Thyroid gland (tissue), 4 donors: ENCODE measurements at regions not wholly inside any gene's neighbourhood (a gene's known extent, or its start where the extent isn't known, plus 50 kb on each side); places are given as distances from the start of the nearest gene placed in this dataset.

ENCODE experiments used
- DNase-seq, 2 donors: peaks; one replicate each; pipeline ENCODE4 v3.0.0-alpha.2; 2019
- H3K27ac ChIP-seq, 3 donors: fragments of 200-600 bp; sonication (generic); 1 replicate in 2 of 3; 2 replicates in 1 of 3; pipeline ENCODE4 v1.5.1; 2016 to 2019; ENCODE audit warnings: mild to moderate bottlenecking in 1 of 3, moderate library complexity in 1 of 3
- H3K27me3 ChIP-seq: fragments of 200-600 bp; sonication (generic); one replicate; pipeline ENCODE4 v1.5.1; 2019
- H3K36me3 ChIP-seq, 2 donors: fragments of 200-600 bp; sonication (generic); one replicate each; pipeline ENCODE4 v1.5.1; 2016 to 2019
- H3K4me1 ChIP-seq, 2 donors: fragments of 200-600 bp; sonication (generic); one replicate each; pipeline ENCODE4 v1.5.1; 2017 to 2019
- H3K4me3 ChIP-seq, 3 donors: fragments of 200-600 bp; sonication (generic); replicated peaks in 1 of 3; 1 replicate in 2 of 3; 2 replicates in 1 of 3; pipeline ENCODE4 v1.5.1; 2016; ENCODE audit warnings: mild to moderate bottlenecking in 1 of 3
- H3K9me3 ChIP-seq: fragments of 200-600 bp; sonication (generic); one replicate; pipeline ENCODE4 v1.5.1; 2017
- CTCF ChIP-seq, 6 experiments: fragments of 200-600 bp in 3 of 6; fragments of 450-650 bp in 3 of 6; sonication (generic) in 3 of 6; IDR thresholded peaks; one replicate each; pipeline ENCODE4 v1.5.1; 2016 to 2019; ENCODE audit warnings: antibody characterized with exemption in 6 of 6, mild to moderate bottlenecking in 2 of 6, inconsistent platforms in 1 of 6, moderate library complexity in 1 of 6
- POLR2A ChIP-seq, 2 donors: fragments of 450-650 bp; IDR thresholded peaks; one replicate each; pipeline ENCODE4 v1.6.1; 2017; ENCODE audit warnings: antibody characterized with exemption in 2 of 2, mild to moderate bottlenecking in 2 of 2, moderate library complexity in 1 of 2
- WGBS, 2 donors: methylation state at CpG; one replicate each; pipeline ENCODE4 v1.1.5; 2017; 5-methylcytosine and 5-hydroxymethylcytosine counted together
- intact Hi-C: fragments of 100-400 bp; cut with DNase I; formaldehyde crosslinking; loops from one replicate; pipeline ENCODE4 v1.15.1; 2023

DNA sequence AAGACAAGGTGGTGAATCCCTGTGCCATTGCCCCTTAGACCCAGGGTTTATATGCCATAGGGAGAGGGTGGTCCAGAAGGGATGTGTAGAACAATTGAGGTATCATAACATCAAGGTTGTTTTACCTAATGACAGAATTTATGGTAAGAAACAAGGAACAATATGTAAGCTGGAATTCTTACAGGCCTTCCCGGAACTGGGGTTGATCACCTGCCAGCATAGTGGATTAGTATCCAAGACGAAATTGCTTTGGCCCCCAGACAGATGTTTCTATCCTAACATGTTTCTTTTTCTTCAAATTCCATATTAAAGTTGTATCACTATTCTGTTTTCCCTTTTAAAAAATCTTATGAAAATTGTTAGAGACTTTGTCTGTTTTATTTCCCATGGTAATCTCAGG lies 343.8 kb upstream of the ANO3 start:
- H3K4me3 ChIP-seq = no peak overlapping the region
- H3K36me3 ChIP-seq = no peaks in the 10 kb centered on the region
- 61 to 64% methylated on average over 2 of the region's 2 CpGs for WGBS, 2 donors
- DNase-seq = no peak
- no peak for TF ChIP-seq POLR2A (IDR thresholded peaks at IDR 0.05)
- no peak for TF ChIP-seq CTCF (IDR thresholded peaks at IDR 0.05)
- H3K27me3 ChIP-seq = no peaks in the 10 kb centered on the region
- H3K27ac ChIP-seq = no peak overlapping the region
- intact Hi-C loops = no loop called here
- no peaks in the 10 kb centered on the region for H3K9me3 ChIP-seq
- H3K4me1 ChIP-seq = no peaks in the 10 kb centered on the region

DNA sequence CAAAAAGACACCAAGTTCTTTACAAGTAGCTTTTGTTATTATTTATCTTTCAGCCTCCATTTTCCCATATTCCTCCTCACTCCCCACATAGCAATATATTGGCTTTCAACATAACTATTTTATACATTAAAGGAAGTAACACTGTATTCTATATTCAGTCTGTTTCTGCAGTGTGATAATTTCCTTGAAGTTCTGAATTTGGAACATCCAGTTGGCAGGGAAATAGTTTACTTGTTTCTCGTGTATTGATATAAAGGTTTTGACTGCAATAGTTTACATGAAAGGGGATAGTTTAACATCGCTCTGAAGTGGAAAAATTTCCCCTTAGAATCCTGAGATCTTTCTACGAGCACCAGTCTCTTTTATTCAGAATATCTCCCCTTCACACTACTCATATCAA lies 341.5 kb upstream of the ANO3 start:
- 78 to 80% methylated on average over 3 of the region's 3 CpGs for WGBS, 2 donors
- Histone ChIP-seq H3K36me3 (no peaks in the 10 kb centered on the region), H3K9me3 (no peaks in the 10 kb centered on the region), H3K4me1 (no peaks in the 10 kb centered on the region), H3K4me3 (no peak overlapping the region), H3K27ac (no peak overlapping the region), H3K27me3 (no peaks in the 10 kb centered on the region)
- TF ChIP-seq POLR2A (IDR thresholded peaks at IDR 0.05) = no peak
- TF ChIP-seq CTCF (IDR thresholded peaks at IDR 0.05) = no peak
- no peak for DNase-seq
- intact Hi-C loops = no loop called here

- no peaks in the 10 kb centered on the region for H3K9me3 ChIP-seq
- WGBS, 2 donors = 83 to 88% methylated on average over 2 of the region's 2 CpGs
- H3K36me3 ChIP-seq = no peaks in the 10 kb centered on the region
- H3K27me3 ChIP-seq = no peaks in the 10 kb centered on the region
- TF ChIP-seq POLR2A (IDR thresholded peaks at IDR 0.05) (no peak), CTCF (IDR thresholded peaks at IDR 0.05) (no peak)
- intact Hi-C loops = no loop called here
- no peak for DNase-seq
- H3K27ac ChIP-seq = no peak overlapping the region
- no peak overlapping the region for H3K4me3 ChIP-seq
- H3K4me1 ChIP-seq = no peaks in the 10 kb centered on the region
These were observed 340.5 kb upstream of the ANO3 start for GRCh38 chr11:25991476-25991875.

DNA sequence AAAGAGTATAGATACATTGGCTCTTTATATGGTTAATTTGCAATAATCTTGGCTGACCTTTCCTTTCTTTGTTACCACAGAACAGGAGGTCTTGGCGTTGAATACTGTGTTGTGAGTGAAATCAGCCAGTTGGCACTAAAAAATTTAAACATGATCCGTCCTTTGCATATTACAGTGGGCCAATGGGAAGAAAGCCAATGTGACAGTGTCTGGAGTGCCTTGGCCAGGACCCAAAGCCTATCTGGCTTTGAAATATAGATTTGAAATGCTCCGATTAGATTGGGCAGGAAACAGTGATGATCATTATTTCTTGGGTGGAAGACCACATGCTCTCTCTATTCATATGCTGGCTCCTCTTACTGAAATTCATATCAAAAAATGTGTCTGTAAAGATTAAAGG lies 339.6 kb upstream of the ANO3 start:
- WGBS, 2 donors = 48 to 59% methylated on average over 3 of the region's 3 CpGs

DNA sequence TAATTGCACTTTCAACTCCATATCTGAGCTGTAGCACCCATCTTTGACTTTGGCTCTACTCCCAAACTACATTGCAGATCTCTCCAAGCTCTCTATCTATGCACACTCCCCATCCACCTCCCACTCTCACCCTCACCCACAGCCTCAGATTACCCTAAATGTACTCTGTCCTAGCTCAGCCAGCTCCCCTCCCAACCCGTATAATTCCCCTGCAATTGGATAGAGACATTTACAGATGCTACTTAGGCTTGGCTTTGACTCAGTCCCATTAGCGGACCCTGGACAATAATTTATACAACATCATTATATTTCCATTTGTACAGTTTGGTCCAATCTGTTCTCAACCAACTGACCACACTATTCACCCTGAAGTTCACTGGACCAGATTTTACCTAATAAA lies 338.9 kb upstream of the ANO3 start:
- no peaks in the 10 kb centered on the region for H3K36me3 ChIP-seq
- no peak overlapping the region for H3K4me3 ChIP-seq
- H3K27ac ChIP-seq = no peak overlapping the region
- no peak for DNase-seq
- intact Hi-C loops = no loop called here
- no peaks in the 10 kb centered on the region for H3K9me3 ChIP-seq
- WGBS, 2 donors = 84 to 92% methylated on average over 2 of the region's 2 CpGs
- TF ChIP-seq CTCF (IDR thresholded peaks at IDR 0.05) = no peak
- no peak for TF ChIP-seq POLR2A (IDR thresholded peaks at IDR 0.05)
- no peaks in the 10 kb centered on the region for H3K4me1 ChIP-seq
- H3K27me3 ChIP-seq = no peaks in the 10 kb centered on the region

More for the DNA sequence above, 339.6 kb upstream of the ANO3 start:
- intact Hi-C loops = no loop called here
- no peak overlapping the region for H3K27ac ChIP-seq
- H3K27me3 ChIP-seq = no peaks in the 10 kb centered on the region
- TF ChIP-seq POLR2A (IDR thresholded peaks at IDR 0.05) = no peak
- no peak for TF ChIP-seq CTCF (IDR thresholded peaks at IDR 0.05)
- H3K9me3 ChIP-seq = no peaks in the 10 kb centered on the region
- H3K4me3 ChIP-seq = no peak overlapping the region
- no peaks in the 10 kb centered on the region for H3K4me1 ChIP-seq
- no peaks in the 10 kb centered on the region for H3K36me3 ChIP-seq
- DNase-seq = no peak
